PC-9 (cell line): ENCODE measurements at regions not wholly inside any gene's neighbourhood (a gene's known extent, or its start where the extent isn't known, plus 50 kb on each side); places are given as distances from the start of the nearest gene placed in this dataset.

Experiments used
- CTCF ChIP-seq: fragments of 200-600 bp; sonication (generic); conservative IDR thresholded peaks from 2 replicates; pipeline ENCODE4 v1.6.1; 2017; ENCODE audit warnings: mixed run types, antibody characterized with exemption, mild to moderate bottlenecking, moderate library complexity
- EZH2 ChIP-seq: fragments of 200-600 bp; sonication (generic); IDR thresholded peaks from 2 replicates; pipeline ENCODE4 v1.8.0; 2017; ENCODE audit warnings: antibody characterized with exemption, low read depth

- TF ChIP-seq CTCF (no peak), EZH2 (no peak)
These were observed 394.7 kb upstream of the ANO5 start for GRCh38 chr11:21798216-21798615.
